Neural cell (in vitro differentiated cells): ENCODE measurements at regions not wholly inside any gene's neighbourhood (a gene's known extent, or its start where the extent isn't known, plus 50 kb on each side); places are given as distances from the start of the nearest gene placed in this dataset.

Source experiments
- EP300 ChIP-seq: fragments of 450-650 bp; conservative IDR thresholded peaks from 2 replicates; pipeline ENCODE4 v1.6.1; 2014; ENCODE audit warnings: antibody characterized with exemption, mild to moderate bottlenecking, moderate library complexity; ENCODE audit not compliant: poor library complexity, severe bottlenecking
- EZH2 ChIP-seq: fragments of 200-600, 300-800 bp; shearing (Covaris generic), sonication (generic); IDR thresholded peaks from 2 replicates; pipeline ENCODE4 v1.6.1; 2014; ENCODE audit warnings: antibody characterized with exemption, low read length, borderline replicate concordance, mild to moderate bottlenecking; ENCODE audit not compliant: insufficient read depth, poor library complexity, severe bottlenecking
- MXI1 ChIP-seq: fragments of 450-650 bp; conservative IDR thresholded peaks from 2 replicates; pipeline ENCODE4 v1.6.1; 2014; ENCODE audit warnings: antibody characterized with exemption, mild to moderate bottlenecking; ENCODE audit not compliant: poor library complexity, severe bottlenecking
- POLR2AphosphoS5 ChIP-seq: IDR thresholded peaks from 2 replicates; pipeline ENCODE4 v1.6.1; 2012
- RAD21 ChIP-seq: fragments of 450-650 bp; conservative IDR thresholded peaks from 2 replicates; pipeline ENCODE4 v1.6.1; 2014; ENCODE audit warnings: antibody characterized with exemption, mild to moderate bottlenecking, moderate library complexity
- SMC3 ChIP-seq: fragments of 450-650 bp; conservative IDR thresholded peaks from 2 replicates; pipeline ENCODE4 v1.6.1; 2014; ENCODE audit warnings: antibody characterized with exemption, mild to moderate bottlenecking, moderate library complexity; ENCODE audit not compliant: poor library complexity
- TAF1 ChIP-seq: IDR thresholded peaks from 2 replicates; pipeline ENCODE4 v1.6.1; 2012; ENCODE audit warnings: low read depth
- TF ChIP-seq, protein P1 (sequence below): fragments of 450-650 bp; IDR thresholded peaks from 2 replicates; pipeline ENCODE4 v1.5.1; 2014; ENCODE audit warnings: antibody characterized with exemption, mild to moderate bottlenecking, moderate library complexity; ENCODE audit not compliant: poor library complexity, severe bottlenecking
- TF ChIP-seq, protein P2 (sequence below): IDR thresholded peaks from 2 replicates; pipeline ENCODE4 v1.6.1; 2012; ENCODE audit warnings: borderline replicate concordance

DNA sequence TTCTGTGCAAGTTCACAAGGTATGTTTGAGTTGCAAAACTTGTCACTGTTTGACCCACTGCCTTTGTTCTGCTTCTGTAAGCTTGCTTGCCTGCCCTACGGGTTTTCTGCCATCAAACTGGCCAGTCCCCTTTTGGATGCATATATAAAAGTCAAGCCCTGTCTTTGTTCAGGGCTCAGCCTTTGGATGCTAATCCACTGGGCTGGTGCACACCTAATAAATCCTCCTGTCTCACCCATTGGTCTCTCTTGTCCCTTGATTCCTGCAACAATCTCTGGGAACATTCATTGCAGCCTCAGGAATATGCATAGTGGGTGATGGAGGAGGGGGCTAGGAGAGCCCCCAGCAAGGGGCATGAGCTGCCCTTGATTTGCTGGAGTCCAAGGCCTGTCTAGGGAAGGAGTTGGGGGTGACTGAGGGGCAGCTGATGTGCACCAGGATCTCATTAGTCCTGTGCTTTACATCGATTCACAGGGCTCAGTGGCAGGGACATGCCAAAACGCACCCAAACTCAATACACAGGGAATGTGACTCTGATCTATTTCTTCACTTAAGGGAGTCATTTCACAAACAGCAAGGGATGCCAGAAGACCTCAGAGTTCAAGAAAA lies 225.4 kb upstream of the NLRP1 start:
- TF ChIP-seq, protein P1, sequence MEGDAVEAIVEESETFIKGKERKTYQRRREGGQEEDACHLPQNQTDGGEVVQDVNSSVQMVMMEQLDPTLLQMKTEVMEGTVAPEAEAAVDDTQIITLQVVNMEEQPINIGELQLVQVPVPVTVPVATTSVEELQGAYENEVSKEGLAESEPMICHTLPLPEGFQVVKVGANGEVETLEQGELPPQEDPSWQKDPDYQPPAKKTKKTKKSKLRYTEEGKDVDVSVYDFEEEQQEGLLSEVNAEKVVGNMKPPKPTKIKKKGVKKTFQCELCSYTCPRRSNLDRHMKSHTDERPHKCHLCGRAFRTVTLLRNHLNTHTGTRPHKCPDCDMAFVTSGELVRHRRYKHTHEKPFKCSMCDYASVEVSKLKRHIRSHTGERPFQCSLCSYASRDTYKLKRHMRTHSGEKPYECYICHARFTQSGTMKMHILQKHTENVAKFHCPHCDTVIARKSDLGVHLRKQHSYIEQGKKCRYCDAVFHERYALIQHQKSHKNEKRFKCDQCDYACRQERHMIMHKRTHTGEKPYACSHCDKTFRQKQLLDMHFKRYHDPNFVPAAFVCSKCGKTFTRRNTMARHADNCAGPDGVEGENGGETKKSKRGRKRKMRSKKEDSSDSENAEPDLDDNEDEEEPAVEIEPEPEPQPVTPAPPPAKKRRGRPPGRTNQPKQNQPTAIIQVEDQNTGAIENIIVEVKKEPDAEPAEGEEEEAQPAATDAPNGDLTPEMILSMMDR = no peak
- TF ChIP-seq SMC3 (no peak), EZH2 (no peak), RAD21 (no peak), EP300 (no peak), TAF1 (no peak), POLR2AphosphoS5 (no peak), MXI1 (no peak)
- TF ChIP-seq, protein P2, sequence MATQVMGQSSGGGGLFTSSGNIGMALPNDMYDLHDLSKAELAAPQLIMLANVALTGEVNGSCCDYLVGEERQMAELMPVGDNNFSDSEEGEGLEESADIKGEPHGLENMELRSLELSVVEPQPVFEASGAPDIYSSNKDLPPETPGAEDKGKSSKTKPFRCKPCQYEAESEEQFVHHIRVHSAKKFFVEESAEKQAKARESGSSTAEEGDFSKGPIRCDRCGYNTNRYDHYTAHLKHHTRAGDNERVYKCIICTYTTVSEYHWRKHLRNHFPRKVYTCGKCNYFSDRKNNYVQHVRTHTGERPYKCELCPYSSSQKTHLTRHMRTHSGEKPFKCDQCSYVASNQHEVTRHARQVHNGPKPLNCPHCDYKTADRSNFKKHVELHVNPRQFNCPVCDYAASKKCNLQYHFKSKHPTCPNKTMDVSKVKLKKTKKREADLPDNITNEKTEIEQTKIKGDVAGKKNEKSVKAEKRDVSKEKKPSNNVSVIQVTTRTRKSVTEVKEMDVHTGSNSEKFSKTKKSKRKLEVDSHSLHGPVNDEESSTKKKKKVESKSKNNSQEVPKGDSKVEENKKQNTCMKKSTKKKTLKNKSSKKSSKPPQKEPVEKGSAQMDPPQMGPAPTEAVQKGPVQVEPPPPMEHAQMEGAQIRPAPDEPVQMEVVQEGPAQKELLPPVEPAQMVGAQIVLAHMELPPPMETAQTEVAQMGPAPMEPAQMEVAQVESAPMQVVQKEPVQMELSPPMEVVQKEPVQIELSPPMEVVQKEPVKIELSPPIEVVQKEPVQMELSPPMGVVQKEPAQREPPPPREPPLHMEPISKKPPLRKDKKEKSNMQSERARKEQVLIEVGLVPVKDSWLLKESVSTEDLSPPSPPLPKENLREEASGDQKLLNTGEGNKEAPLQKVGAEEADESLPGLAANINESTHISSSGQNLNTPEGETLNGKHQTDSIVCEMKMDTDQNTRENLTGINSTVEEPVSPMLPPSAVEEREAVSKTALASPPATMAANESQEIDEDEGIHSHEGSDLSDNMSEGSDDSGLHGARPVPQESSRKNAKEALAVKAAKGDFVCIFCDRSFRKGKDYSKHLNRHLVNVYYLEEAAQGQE = no peak
